HS-5 (cell line): ENCODE measurements at regions not wholly inside any gene's neighbourhood (a gene's known extent, or its start where the extent isn't known, plus 50 kb on each side); places are given as distances from the start of the nearest gene placed in this dataset.
"Not testable (repeated sequence)": the region's sequence is repeated elsewhere in the genome, so short reads cannot be mapped to it uniquely, and the experiment has no call there.

Experiments used
- DNase-seq: peaks from one replicate; pipeline ENCODE4 v3.0.0-alpha.2; 2012; ENCODE audit warnings: low read depth

DNA sequence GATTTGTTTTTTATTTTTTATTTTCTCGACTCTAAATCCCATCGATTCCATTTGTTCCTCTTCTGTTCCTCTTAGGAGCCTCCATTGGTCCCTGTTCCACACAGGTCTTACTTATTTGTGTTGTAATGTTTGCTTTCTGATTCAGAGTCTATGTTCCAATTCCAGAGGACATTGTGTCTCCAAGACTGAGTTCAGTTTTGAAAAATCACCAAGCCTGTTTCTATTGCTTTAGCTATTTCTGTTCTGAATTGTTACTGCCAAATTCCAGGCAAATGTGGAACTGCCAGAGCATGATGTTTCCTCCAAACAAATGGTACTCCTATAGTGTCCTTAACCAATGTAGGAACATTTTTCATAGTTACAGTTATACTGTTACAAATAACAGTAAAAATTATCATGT is 270.9 kb upstream of the SPTLC3 start:
- no peak for DNase-seq

DNA sequence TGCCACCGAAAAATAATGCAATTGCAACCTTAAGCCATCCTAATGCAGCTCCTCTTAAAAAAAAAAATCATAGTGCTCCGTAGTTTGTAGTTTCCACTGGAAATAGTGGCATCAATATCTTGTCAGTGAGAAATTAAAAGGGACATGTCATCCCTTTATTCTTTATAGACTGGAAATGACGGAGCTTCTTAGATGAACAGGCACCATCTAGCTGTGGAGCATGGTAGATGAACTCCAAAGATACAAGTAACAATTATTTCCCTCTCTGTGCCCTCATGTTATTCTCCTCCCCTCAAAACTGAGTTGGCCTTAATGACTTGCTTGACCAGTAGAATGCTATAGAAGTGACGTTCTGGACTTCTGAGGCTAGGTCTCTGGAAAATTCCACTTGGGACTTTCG is 268.1 kb upstream of the SPTLC3 start:
- DNase-seq, result no peak

- no peak for DNase-seq
Measured at GRCh38 chr20:12744037-12744436, 264.7 kb upstream of the SPTLC3 start.

DNA sequence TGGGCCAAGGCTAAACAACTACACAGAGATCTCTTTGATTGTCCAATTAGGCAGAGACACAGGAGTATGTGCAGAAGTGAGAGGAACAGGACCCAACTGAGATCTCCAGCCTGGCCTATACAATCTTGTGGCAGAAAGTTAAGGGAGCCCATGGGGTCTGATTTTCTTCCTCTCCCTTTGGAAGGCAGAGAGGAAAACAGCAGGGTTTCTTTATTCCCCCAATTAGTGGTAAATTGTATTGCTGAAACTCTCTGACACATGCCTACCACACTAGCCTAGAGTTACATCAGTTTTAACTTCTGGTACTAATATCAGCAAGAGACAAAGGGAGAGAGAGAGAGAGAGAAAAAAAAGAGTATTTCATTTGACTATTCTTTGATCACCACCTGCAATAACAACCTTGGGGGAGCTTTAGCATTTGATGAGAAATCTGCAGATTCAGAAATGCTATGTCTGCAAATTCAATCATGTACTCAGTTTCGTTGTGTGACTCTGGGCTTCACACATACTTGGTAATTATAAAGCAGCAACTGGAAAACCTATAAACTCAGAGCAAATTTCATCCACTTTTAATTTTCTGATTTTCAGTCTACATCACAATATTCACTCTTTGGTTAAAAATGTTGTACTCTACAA is 260.3 kb upstream of the SPTLC3 start:
- no peak for DNase-seq

DNA sequence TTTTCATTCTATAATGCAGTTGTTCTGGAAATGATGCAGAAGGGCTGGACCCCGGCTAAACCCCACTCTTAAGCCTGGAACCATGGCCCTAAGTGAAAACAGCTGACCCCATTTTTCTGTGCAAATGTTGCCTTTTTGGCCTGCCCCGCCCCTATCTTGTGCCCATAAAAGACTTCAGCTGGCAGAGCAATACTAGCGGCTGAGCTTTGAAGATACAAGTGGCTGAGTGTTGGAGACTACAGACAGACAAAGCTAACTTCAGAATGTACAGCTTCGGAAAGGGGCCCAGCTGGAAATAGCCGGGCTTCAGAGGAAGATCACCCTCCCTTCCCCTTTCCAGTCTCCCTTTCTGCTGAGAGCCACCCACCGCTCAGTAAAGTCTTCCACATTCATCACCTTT is 258.6 kb upstream of the SPTLC3 start:
- no peak for DNase-seq

GRCh38 chr20:12752900-12753693 is 255.7 kb upstream of the SPTLC3 start:
- not testable (repeated sequence) for DNase-seq

- DNase-seq, result not testable (repeated sequence)
Measured at GRCh38 chr20:12753742-12754141, 255.0 kb upstream of the SPTLC3 start.

- not testable (repeated sequence) for DNase-seq
Measured at GRCh38 chr20:12759493-12759892, 249.3 kb upstream of the SPTLC3 start.

- DNase-seq, result no peak
Measured at GRCh38 chr20:12762725-12763124, 246.0 kb upstream of the SPTLC3 start.

DNA sequence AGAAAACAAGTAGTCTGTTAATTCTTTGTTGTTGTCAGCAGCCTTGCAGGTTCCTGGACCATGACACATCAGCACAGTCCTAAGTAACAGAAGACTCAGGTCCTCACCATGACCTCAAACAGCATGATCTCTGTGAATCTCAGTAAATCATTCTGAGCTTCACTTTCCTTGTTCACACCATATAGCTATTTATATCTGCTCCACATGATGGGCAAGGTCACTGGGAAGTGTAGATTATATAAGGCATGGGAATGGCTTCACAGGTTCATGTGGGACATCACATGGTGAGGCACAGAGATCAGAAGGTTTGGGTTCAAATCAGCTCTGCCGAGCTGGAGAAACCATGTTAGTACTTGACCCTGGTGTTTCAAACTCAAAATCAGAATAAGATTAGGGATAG is 245.4 kb upstream of the SPTLC3 start:
- no peak for DNase-seq

DNA sequence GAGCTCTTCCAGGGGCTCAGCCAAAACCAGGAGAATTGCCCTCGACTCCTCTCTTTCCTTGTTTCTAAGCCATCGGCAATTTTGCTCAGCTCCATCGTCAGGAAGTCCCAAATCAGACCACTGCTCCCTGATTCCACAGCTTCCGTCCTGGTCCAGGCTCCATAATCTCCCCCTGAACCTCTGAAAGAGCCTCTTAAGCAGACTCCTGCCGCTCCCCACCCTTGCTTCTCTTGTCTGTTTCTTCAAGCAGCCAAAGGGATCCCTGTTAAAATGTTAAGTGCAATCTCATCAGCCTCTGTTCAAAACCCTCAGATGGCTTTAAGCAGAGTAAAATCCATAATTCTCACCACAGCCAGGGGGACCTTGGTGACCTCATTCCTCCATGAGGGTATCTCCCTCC is 244.7 kb upstream of the SPTLC3 start:
- DNase-seq, result no peak

- no peak for DNase-seq
Measured at GRCh38 chr20:12764851-12765250, 243.9 kb upstream of the SPTLC3 start.

- no peak for DNase-seq
Measured at GRCh38 chr20:12773936-12774335, 234.8 kb upstream of the SPTLC3 start.

DNA sequence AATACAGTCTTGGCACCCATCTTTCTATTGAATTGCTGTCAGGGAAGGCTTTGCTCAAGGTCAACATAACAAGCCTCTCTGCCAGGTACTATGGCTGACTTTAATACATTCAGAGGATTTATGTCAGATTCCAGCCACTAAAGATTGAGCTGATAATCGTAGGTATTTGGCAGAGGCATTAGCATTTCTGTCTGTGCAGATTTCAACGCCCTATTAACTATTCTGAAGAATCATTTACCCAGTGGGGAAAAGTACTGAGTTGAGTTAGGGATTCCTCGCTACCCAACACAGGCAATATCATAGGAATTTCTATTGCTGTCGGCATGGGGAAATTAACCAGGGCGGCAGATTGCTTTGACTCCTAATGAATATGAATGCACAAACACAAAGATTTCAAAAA is 233.7 kb upstream of the SPTLC3 start:
- no peak for DNase-seq

- no peak for DNase-seq
Measured at GRCh38 chr20:12777016-12777415, 231.8 kb upstream of the SPTLC3 start.

GRCh38 chr20:12786276-12786675 is 222.5 kb upstream of the SPTLC3 start:
- no peak for DNase-seq

DNA sequence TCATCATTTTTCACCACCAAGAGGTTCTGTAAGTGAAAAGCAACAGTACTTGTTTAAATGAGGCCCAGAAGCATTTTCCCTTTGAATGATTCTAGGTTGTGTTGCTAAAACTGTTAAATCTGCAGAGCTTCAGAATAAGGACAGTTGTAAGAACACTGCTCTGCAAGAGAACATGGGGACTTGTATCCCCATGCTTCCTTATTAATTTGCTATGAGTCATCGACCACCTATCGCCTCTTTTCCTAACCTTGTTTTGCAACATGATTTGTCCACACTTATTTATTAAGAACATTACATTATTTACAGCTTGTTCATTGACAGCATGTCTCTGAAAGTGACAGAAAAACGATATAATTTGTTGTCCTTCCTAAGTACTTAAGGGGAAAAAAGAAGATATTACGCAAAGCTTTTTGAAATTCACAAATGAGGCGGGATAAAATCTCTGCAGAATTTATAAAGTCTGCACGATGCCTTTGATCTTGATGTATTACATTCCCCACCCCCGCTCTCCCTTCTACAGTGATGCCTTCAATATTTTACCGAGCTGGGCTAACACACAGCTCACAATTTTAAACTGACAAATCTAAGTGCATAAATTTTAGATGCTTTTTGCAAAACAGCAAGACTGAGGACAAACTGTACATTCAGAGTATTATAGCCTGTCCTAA is 220.0 kb upstream of the SPTLC3 start:
- no peak for DNase-seq

- DNase-seq, result no peak
Measured at GRCh38 chr20:12790859-12791258, 217.9 kb upstream of the SPTLC3 start.

GRCh38 chr20:12798286-12798685 is 210.5 kb upstream of the SPTLC3 start:
- DNase-seq, result no peak

GRCh38 chr20:12808006-12808567 is 200.7 kb upstream of the SPTLC3 start:
- no peak for DNase-seq

DNA sequence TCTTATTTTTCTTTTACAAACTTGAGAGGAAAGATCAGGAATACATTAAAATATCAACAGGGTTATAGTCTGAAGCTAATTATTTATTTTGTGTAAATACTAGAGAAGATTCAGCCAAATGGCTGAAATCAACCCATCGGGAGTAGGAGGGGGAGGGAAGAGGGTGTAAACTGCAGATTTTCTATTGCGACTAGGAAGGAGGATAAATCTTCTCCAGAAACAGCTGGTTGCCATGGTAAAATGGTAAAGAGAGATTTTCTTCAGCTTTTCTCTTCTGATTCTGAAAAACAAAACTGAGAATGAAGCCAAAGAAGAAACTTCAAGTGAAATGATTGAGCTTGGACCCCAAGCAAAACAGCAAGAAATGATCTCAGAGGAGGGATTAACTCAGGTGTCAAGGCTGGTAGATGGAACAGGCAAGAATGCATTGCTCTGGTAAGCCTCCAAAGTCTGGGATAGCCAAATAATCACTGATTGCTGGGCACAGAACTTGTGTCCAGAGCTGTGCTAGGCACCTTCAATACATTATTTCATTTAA is 193.5 kb upstream of the SPTLC3 start:
- no peak for DNase-seq

DNA sequence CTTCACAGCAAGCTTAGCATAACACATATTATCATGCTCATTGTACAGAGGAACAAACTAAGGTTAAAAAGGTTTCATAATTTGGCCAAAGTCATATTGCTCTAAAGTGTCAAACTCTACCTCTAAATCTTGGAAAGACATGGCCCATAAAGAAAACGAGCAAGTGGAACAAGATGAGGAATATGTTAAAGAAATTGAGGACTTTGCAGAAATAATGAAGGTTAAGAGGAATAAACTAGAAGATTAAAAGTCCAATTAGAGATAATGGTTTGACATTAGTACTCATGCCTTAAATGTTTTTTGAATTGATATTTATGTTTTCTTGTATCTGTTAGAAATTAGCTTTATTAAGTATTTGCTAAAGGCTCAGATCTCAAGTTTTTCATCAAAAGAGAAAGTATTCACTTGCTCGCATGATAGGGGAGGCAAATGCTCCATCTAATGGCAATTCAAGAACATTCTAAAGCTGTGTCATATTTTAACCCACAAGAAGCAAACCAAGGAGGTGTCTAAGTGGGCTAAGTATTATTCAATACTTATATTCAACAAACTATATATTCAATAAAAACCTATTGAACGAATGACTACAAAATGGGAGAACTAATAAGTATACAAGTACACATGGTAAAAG is 192.9 kb upstream of the SPTLC3 start:
- DNase-seq, result no peak
